K562 (cell line): ENCODE measurements at regions not wholly inside any gene's neighbourhood (a gene's known extent, or its start where the extent isn't known, plus 50 kb on each side); places are given as distances from the start of the nearest gene placed in this dataset.

Experiments used
- CHCHD3 ChIP-seq: fragments of 250-450 bp; sonication (Bioruptor Pico); IDR thresholded peaks from 2 replicates; pipeline ENCODE4 v2.1.2; 2022; ENCODE audit warnings: mild to moderate bottlenecking
- CTCFL ChIP-seq: IDR thresholded peaks from 2 replicates; pipeline ENCODE4 v1.6.1; 2011; ENCODE audit warnings: borderline replicate concordance, low read depth, mild to moderate bottlenecking, moderate library complexity, low read length; ENCODE audit not compliant: insufficient read depth, poor library complexity, severe bottlenecking
- GMEB1 ChIP-seq: fragments of 250-450 bp; sonication (Bioruptor Pico); IDR thresholded peaks from 2 replicates; pipeline ENCODE4 v1.4.0; 2020; ENCODE audit warnings: mild to moderate bottlenecking
- RB1 ChIP-seq: fragments of 450-650 bp; IDR thresholded peaks from 2 replicates; pipeline ENCODE4 v1.6.1; 2017; ENCODE audit warnings: low read depth, mild to moderate bottlenecking
- REST ChIP-seq, 2 experiments: fragments of 450-650 bp; formaldehyde crosslinking in 1 of 2; IDR thresholded peaks; 2 replicates each; pipeline versions ENCODE4 v1.4.0 to v1.6.1; 2014 to 2020; ENCODE audit warnings: mild to moderate bottlenecking in 2 of 2, borderline replicate concordance in 1 of 2, low read depth in 1 of 2
- ZNF589 ChIP-seq: fragments of 200-800 bp; sonication (Bioruptor generic); IDR thresholded peaks from 2 replicates; pipeline ENCODE4 v1.6.1; 2016; ENCODE audit warnings: low read depth, missing genetic modification characterization, missing compliant biosample characterization
- ZNF76 ChIP-seq: fragments of 250-450 bp; sonication (Bioruptor Pico); IDR thresholded peaks from 2 replicates; pipeline ENCODE4 v1.4.0; 2020; ENCODE audit warnings: mild to moderate bottlenecking, moderate library complexity, borderline replicate concordance

GRCh38 chr4:137748616-137749015, 216.3 kb upstream of the PCDH18 start (continued):
- TF ChIP-seq REST (IDR thresholded peaks at IDR 0.05; ENCODE audit: borderline replicate concordance) (no peak), REST (CRISPR knock-in tag; IDR thresholded peaks at IDR 0.05; ENCODE audit: low read depth) (no peak), GMEB1 (CRISPR knock-in tag) (no peak), ZNF76 (CRISPR knock-in tag) (no peak), CHCHD3 (CRISPR knock-in tag) (no peak), ZNF589 (CRISPR knock-in tag) (no peak), CTCFL (no peak), RB1 (no peak)
